Thoracic aorta (tissue), 2 donors: ENCODE measurements at regions not wholly inside any gene's neighbourhood (a gene's known extent, or its start where the extent isn't known, plus 50 kb on each side); places are given as distances from the start of the nearest gene placed in this dataset.

ENCODE experiments used
- ATAC-seq: fragments of 150-250 bp; one replicate; pipeline ENCODE4 v1.8.0; 2017; ENCODE audit warnings: low read depth; ENCODE audit not compliant: insufficient number of reproducible peaks, low FRiP score
- DNase-seq: peaks from one replicate; pipeline ENCODE4 v3.0.0-alpha.2; 2020; ENCODE audit warnings: low spot score
- H3K27ac ChIP-seq, 2 donors: fragments of 200-600 bp; sonication (generic); 1 replicate in 1 of 2; 2 replicates in 1 of 2; pipeline ENCODE4 v1.5.1; 2016; ENCODE audit warnings: mild to moderate bottlenecking in 2 of 2, moderate library complexity in 2 of 2
- H3K27me3 ChIP-seq: fragments of 200-600 bp; sonication (generic); replicated peaks from 2 replicates; pipeline ENCODE4 v1.6.0; 2016; ENCODE audit warnings: mild to moderate bottlenecking; ENCODE audit not compliant: insufficient read depth
- H3K36me3 ChIP-seq: fragments of 200-600 bp; sonication (generic); one replicate; pipeline ENCODE4 v1.5.1; 2016
- H3K4me1 ChIP-seq, 2 donors: fragments of 200-600 bp; sonication (generic); 1 replicate in 1 of 2; 2 replicates in 1 of 2; pipeline versions ENCODE4 v1.5.1 to v1.6.0; 2016; ENCODE audit warnings: low read depth in 2 of 2, mild to moderate bottlenecking in 1 of 2; ENCODE audit not compliant: control insufficient read depth in 1 of 2
- H3K4me3 ChIP-seq: fragments of 200-600 bp; sonication (generic); 2 replicates; pipeline ENCODE4 v1.5.1; 2016; ENCODE audit warnings: mild to moderate bottlenecking
- H3K9me3 ChIP-seq: fragments of 200-600 bp; sonication (generic); 2 replicates; pipeline ENCODE4 v1.5.1; 2016
- CTCF ChIP-seq: fragments of 200-600 bp; sonication (generic); IDR thresholded peaks from one replicate; pipeline ENCODE4 v1.5.1; 2019; ENCODE audit warnings: antibody characterized with exemption

GRCh38 chr4:181976764-181977163 lies 266.4 kb upstream of the TENM3 start:
- no peak for DNase-seq
- Histone ChIP-seq H3K4me3 (no peak overlapping the region), H3K9me3 (no peaks in the 10 kb centered on the region), H3K27ac (no peak overlapping the region), H3K27me3 (no peaks in the 10 kb centered on the region), H3K36me3 (no peaks in the 10 kb centered on the region), H3K4me1 (no peaks in the 10 kb centered on the region)
- no peak for ATAC-seq
- TF ChIP-seq CTCF: no peak

GRCh38 chr4:181982437-181982836 lies 260.8 kb upstream of the TENM3 start:
- Histone ChIP-seq H3K36me3 (no peaks in the 10 kb centered on the region), H3K9me3 (no peaks in the 10 kb centered on the region), H3K4me1 (no peaks in the 10 kb centered on the region), H3K27ac (no peak overlapping the region), H3K27me3 (no peaks in the 10 kb centered on the region), H3K4me3 (no peak overlapping the region)
- no peak for TF ChIP-seq CTCF
- no peak for DNase-seq
- ATAC-seq: no peak

- Histone ChIP-seq H3K36me3 (no peaks in the 10 kb centered on the region), H3K4me1 (no peaks in the 10 kb centered on the region), H3K4me3 (no peak overlapping the region), H3K27ac (no peak overlapping the region), H3K27me3 (no peaks in the 10 kb centered on the region), H3K9me3 (no peaks in the 10 kb centered on the region)
- ATAC-seq: no peak
- DNase-seq: no peak
- no peak for TF ChIP-seq CTCF
Measured at GRCh38 chr4:181982856-181983255, 260.3 kb upstream of the TENM3 start.

GRCh38 chr4:181987392-181987791 lies 255.8 kb upstream of the TENM3 start:
- Histone ChIP-seq H3K9me3 (no peaks in the 10 kb centered on the region), H3K27me3 (no peaks in the 10 kb centered on the region), H3K4me3 (no peak overlapping the region), H3K27ac (no peak overlapping the region), H3K36me3 (no peaks in the 10 kb centered on the region), H3K4me1 (no peaks in the 10 kb centered on the region)
- ATAC-seq (no peak), DNase-seq (no peak)
- no peak for TF ChIP-seq CTCF

GRCh38 chr4:181989071-181989470 lies 254.1 kb upstream of the TENM3 start:
- DNase-seq (no peak), ATAC-seq (no peak)
- Histone ChIP-seq H3K27me3 (no peaks in the 10 kb centered on the region), H3K36me3 (no peaks in the 10 kb centered on the region), H3K27ac (no peak overlapping the region), H3K9me3 (no peaks in the 10 kb centered on the region), H3K4me1 (no peaks in the 10 kb centered on the region), H3K4me3 (no peak overlapping the region)
- TF ChIP-seq CTCF: no peak
